Ectodermal cell (in vitro differentiated cells): ENCODE measurements at regions not wholly inside any gene's neighbourhood (a gene's known extent, or its start where the extent isn't known, plus 50 kb on each side); places are given as distances from the start of the nearest gene placed in this dataset.
"Not testable (repeated sequence)": the region's sequence is repeated elsewhere in the genome, so short reads cannot be mapped to it uniquely, and the experiment has no call there.

ENCODE experiments used
- H3K27ac ChIP-seq: 2 replicates; pipeline ENCODE4 v1.7.0; 2013; ENCODE audit warnings: mild to moderate bottlenecking, low read depth, low read length; ENCODE audit not compliant: insufficient read depth, poor library complexity, severe bottlenecking
- H3K27me3 ChIP-seq: 2 replicates; pipeline ENCODE4 v1.7.0; 2013; ENCODE audit warnings: mild to moderate bottlenecking, low read length; ENCODE audit not compliant: insufficient read depth, control insufficient read depth, poor library complexity, severe bottlenecking
- H3K36me3 ChIP-seq: one replicate; pipeline ENCODE4 v1.7.0; 2013; ENCODE audit warnings: low read length; ENCODE audit not compliant: control insufficient read depth, insufficient read depth
- H3K4me1 ChIP-seq: one replicate; pipeline ENCODE4 v1.7.0; 2013; ENCODE audit warnings: low read length; ENCODE audit not compliant: control insufficient read depth, insufficient read depth
- H3K4me3 ChIP-seq: 2 replicates; pipeline ENCODE4 v1.7.0; 2013; ENCODE audit warnings: low read depth, low read length, control low read depth; ENCODE audit not compliant: insufficient read depth
- H3K9me3 ChIP-seq: 2 replicates; pipeline ENCODE4 v1.7.0; 2013; ENCODE audit warnings: mild to moderate bottlenecking, low read length, moderate library complexity; ENCODE audit not compliant: control insufficient read depth
- WGBS, 2 experiments: methylation state at CpG; one replicate each; pipeline ENCODE4 v1.1.7; 2013; ENCODE audit warnings: missing lambda C conversion rate in 2 of 2; 5-methylcytosine and 5-hydroxymethylcytosine counted together

GRCh38 chr20:12528591-12529041, 480.2 kb upstream of the SPTLC3 start:
- H3K9me3 ChIP-seq, result no peaks in the 10 kb centered on the region
- 82 to 85% methylated on average over 3 of the region's 3 CpGs for WGBS, 2 experiments
- H3K27me3 ChIP-seq, result no peaks in the 10 kb centered on the region
- peaks cover 5% of the 10 kb centered on the region for H3K4me1 ChIP-seq
- H3K36me3 ChIP-seq, result no peaks in the 10 kb centered on the region
- H3K4me3 ChIP-seq, result no peak overlapping the region
- no peak overlapping the region for H3K27ac ChIP-seq

DNA sequence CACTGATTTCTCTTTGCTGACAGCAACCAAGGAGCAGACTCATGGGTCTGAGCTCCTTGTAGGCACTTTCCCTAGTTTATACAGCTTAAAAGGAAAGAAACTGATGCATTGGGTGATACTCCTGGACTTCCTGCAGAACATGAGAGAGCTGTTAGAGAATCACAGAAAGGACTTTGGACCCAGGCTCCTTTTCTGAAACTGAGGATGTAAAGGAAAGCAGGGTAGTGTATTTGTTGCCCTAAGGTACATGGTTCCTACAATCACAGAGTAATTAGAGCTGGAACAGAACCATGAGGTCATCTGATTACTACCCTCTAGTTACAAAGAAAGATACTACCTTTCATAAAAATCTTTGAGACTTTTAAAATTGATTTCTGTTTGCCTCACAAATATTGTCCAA, 477.1 kb upstream of the SPTLC3 start:
- H3K27me3 ChIP-seq, result no peaks in the 10 kb centered on the region
- no peak overlapping the region for H3K27ac ChIP-seq
- H3K36me3 ChIP-seq, result no peaks in the 10 kb centered on the region
- no peaks in the 10 kb centered on the region for H3K9me3 ChIP-seq
- H3K4me1 ChIP-seq, result peaks cover 5% of the 10 kb centered on the region
- no peak overlapping the region for H3K4me3 ChIP-seq

DNA sequence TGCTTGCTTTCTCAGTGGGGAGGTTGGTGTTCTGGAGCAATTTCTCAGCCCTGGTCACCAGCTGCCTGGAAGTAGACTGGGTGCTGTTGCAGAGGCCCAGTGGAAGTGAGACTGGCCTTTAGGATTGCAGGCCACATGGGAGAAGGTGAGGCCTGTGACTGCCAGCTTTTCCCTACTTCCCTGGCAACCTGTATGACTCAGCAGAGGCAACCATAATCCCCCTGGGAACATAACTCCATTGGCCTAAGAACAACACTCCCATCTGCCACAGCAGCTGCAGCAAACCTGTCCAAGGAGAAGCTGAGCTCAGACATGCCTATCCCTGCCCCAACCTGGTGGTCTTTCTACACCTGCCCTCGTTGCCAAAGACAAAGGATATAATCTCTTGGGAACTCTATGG, 473.5 kb upstream of the SPTLC3 start:
- WGBS, 2 experiments, result 78 to 90% methylated on average over 1 of the region's 1 CpG
- Histone ChIP-seq H3K27ac (no peak overlapping the region), H3K9me3 (no peaks in the 10 kb centered on the region), H3K36me3 (no peaks in the 10 kb centered on the region), H3K4me1 (no peaks in the 10 kb centered on the region), H3K27me3 (no peaks in the 10 kb centered on the region), H3K4me3 (no peak overlapping the region)

- H3K4me1 ChIP-seq, result no peaks in the 10 kb centered on the region
- H3K9me3 ChIP-seq, result no peaks in the 10 kb centered on the region
- no peak overlapping the region for H3K27ac ChIP-seq
- H3K4me3 ChIP-seq, result no peak overlapping the region
- WGBS, 2 experiments, result 82 to 96% methylated on average over 2 of the region's 2 CpGs
- no peaks in the 10 kb centered on the region for H3K27me3 ChIP-seq
- no peaks in the 10 kb centered on the region for H3K36me3 ChIP-seq
These were observed 473.0 kb upstream of the SPTLC3 start for GRCh38 chr20:12535770-12536169.

DNA sequence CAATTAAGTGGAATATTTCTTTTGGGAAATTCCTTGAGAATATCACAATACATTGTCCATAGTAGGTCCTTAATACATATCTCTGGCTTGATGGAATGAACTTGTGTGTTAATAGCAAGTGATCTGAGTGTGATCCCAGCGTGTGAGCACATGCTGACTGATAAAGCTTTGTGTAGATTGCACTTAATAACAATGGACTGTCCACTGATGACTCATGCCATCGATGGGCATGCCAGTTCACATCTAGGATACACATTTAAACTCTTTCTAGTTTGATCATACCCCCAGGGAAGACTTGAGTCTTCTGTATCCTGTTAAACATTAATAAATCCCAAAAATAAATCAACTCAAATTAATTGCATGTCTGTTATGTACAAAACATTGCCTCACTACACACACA, 454.3 kb upstream of the SPTLC3 start:
- no peaks in the 10 kb centered on the region for H3K9me3 ChIP-seq
- H3K27me3 ChIP-seq, result no peaks in the 10 kb centered on the region
- no peaks in the 10 kb centered on the region for H3K4me1 ChIP-seq
- H3K27ac ChIP-seq, result no peak overlapping the region
- H3K36me3 ChIP-seq, result no peaks in the 10 kb centered on the region
- no peak overlapping the region for H3K4me3 ChIP-seq
- 90 to 92% methylated on average over 2 of the region's 2 CpGs for WGBS, 2 experiments

- H3K27ac ChIP-seq, result no peak overlapping the region
- 100% methylated on average over 1 of the region's 1 CpG; no CpG with 5 or more reads in 1 of the 2 experiments for WGBS, 2 experiments
- H3K9me3 ChIP-seq, result no peaks in the 10 kb centered on the region
- no peaks in the 10 kb centered on the region for H3K27me3 ChIP-seq
- H3K4me3 ChIP-seq, result no peak overlapping the region
- H3K4me1 ChIP-seq, result no peaks in the 10 kb centered on the region
- H3K36me3 ChIP-seq, result no peaks in the 10 kb centered on the region
These were observed 453.4 kb upstream of the SPTLC3 start for GRCh38 chr20:12555369-12555768.

DNA sequence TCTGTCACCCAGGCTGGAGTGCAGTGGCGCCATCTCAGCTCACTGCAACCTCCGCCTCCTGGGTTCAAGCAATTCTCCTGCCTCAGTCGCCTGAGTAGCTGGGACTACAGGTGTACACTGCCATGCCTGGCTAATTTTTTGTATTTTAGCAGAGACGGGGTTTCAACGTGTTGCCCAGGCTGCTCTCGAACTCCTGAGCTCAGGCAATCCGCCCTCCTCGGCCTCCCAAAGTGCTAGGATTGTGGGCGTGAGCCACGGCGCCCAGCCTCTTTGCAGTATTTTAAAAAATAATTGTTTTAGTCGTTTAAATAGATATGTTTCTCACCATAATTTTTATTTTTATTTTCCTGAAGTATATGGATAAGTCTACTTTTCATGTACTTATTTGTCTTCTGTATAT, 452.9 kb upstream of the SPTLC3 start:
- H3K4me1 ChIP-seq, H3K27me3 ChIP-seq, H3K36me3 ChIP-seq, H3K27ac ChIP-seq, H3K9me3 ChIP-seq, H3K4me3 ChIP-seq: not testable (repeated sequence)
- 94 to 95% methylated on average over 11 of the region's 12 CpGs for WGBS, 2 experiments

DNA sequence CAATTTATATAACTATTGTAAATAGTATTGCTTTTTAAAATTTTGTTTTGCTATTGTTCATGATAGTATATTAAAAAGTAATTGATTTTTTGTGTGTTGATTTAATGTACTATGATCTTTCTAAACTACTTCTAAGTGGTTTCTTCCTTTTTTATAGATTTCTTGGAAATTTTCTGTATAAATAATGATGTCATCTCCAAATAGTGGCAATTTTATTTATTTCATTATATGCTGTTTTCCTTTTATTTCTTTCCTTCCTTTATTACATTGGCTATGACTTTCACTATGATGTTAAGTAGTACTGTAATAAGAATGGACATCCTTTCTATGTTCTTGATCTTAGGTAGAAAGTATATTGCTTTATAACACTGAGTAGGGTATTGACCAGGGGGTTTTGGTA, 451.5 kb upstream of the SPTLC3 start:
- Histone ChIP-seq H3K4me3 (no peak overlapping the region), H3K9me3 (no peaks in the 10 kb centered on the region), H3K4me1 (no peaks in the 10 kb centered on the region), H3K27me3 (no peaks in the 10 kb centered on the region), H3K36me3 (no peaks in the 10 kb centered on the region), H3K27ac (no peak overlapping the region)

DNA sequence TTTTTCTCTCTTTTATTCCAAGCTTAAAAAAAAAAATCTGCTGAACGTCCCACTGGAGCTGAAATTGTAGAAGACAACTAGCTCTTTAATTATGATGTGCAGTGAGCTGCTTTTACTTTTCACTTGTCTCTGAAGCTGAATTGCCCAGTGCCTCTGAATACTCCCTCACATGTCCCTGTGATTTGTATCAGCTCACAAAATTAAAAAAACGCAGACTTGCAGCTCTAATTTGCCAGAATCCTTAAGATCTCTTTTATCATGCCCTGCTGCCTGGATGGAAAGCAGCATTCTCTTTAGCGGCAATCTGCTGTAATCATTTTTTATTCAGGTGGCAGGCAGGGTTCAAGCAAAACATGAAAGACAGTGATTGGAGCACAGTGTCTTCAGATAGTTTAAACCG, 443.8 kb upstream of the SPTLC3 start:
- no peaks in the 10 kb centered on the region for H3K36me3 ChIP-seq
- no peak overlapping the region for H3K4me3 ChIP-seq
- 87 to 93% methylated on average over 4 of the region's 4 CpGs for WGBS, 2 experiments
- H3K4me1 ChIP-seq, result no peaks in the 10 kb centered on the region
- no peaks in the 10 kb centered on the region for H3K27me3 ChIP-seq
- H3K27ac ChIP-seq, result no peak overlapping the region
- no peaks in the 10 kb centered on the region for H3K9me3 ChIP-seq

DNA sequence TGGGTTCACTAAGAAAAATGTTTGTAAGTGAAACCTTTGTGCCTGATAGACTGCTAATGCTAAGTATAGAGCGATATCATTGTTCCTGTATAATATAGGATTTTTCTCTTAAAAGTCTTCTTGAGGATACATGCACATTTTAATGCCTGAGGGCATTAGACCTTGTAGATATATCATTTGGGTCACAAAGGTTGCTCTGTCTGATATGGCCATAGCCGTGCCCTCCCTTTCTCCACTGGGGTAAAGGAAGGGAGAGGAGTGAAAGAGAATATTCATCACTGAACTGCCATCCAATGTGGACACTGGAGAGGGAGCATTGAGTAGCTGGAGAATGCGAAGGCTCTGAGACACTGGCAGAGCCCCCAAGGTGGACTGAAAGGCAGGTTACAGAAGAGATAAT, 442.2 kb upstream of the SPTLC3 start:
- Histone ChIP-seq H3K4me1 (no peaks in the 10 kb centered on the region), H3K27me3 (no peaks in the 10 kb centered on the region), H3K9me3 (no peaks in the 10 kb centered on the region), H3K27ac (no peak overlapping the region), H3K4me3 (no peak overlapping the region), H3K36me3 (no peaks in the 10 kb centered on the region)
- WGBS, 2 experiments, result 95 to 99% methylated on average over 3 of the region's 3 CpGs

GRCh38 chr20:12570371-12570770, 438.4 kb upstream of the SPTLC3 start:
- no peaks in the 10 kb centered on the region for H3K9me3 ChIP-seq
- no peak overlapping the region for H3K27ac ChIP-seq
- no peaks in the 10 kb centered on the region for H3K36me3 ChIP-seq
- H3K4me3 ChIP-seq, result no peak overlapping the region
- WGBS, 2 experiments, result 0 to 10% methylated on average over 1 of the region's 1 CpG
- H3K4me1 ChIP-seq, result no peaks in the 10 kb centered on the region
- no peaks in the 10 kb centered on the region for H3K27me3 ChIP-seq
